Fibroblast of lung (primary cell): ENCODE measurements at regions not wholly inside any gene's neighbourhood (a gene's known extent, or its start where the extent isn't known, plus 50 kb on each side); places are given as distances from the start of the nearest gene placed in this dataset.

ENCODE experiments used
- EZH2 ChIP-seq: IDR thresholded peaks from 2 replicates; pipeline ENCODE4 v1.5.1; 2012; ENCODE audit warnings: low read length, control low read depth, mild to moderate bottlenecking; ENCODE audit errors: missing control alignments
- TF ChIP-seq, protein P1 (sequence below), 2 donors: IDR thresholded peaks in 1 of 2; conservative IDR thresholded peaks in 1 of 2; 1 replicate in 1 of 2; 2 replicates in 1 of 2; pipeline ENCODE4 v1.5.1; 2011 to 2012; ENCODE audit warnings: low read length in 2 of 2, control low read depth in 1 of 2, inconsistent platforms in 1 of 2, low read depth in 1 of 2, mild to moderate bottlenecking in 1 of 2

DNA sequence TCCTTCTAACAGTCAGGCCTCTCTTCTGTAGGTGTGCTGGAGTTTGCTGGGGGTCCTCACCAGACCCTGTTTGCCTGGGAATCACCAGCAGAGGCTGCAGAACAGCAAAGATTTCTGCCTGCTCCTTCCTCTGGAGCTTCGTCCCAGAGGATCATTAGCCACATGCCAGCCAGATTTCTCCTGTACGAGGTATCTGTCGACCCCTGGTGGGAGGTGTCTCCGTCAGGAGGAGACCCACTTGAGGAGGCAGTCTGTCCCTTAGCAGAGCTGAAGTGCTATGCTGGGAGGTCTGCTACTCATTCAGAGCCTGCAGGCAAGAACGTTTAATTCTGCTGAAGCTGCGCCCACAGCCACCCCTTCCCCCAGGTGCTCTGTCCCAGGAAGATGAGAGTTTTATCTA lies 611.1 kb upstream of the COBL start:
- TF ChIP-seq, protein P1, sequence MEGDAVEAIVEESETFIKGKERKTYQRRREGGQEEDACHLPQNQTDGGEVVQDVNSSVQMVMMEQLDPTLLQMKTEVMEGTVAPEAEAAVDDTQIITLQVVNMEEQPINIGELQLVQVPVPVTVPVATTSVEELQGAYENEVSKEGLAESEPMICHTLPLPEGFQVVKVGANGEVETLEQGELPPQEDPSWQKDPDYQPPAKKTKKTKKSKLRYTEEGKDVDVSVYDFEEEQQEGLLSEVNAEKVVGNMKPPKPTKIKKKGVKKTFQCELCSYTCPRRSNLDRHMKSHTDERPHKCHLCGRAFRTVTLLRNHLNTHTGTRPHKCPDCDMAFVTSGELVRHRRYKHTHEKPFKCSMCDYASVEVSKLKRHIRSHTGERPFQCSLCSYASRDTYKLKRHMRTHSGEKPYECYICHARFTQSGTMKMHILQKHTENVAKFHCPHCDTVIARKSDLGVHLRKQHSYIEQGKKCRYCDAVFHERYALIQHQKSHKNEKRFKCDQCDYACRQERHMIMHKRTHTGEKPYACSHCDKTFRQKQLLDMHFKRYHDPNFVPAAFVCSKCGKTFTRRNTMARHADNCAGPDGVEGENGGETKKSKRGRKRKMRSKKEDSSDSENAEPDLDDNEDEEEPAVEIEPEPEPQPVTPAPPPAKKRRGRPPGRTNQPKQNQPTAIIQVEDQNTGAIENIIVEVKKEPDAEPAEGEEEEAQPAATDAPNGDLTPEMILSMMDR (conservative IDR thresholded peaks at IDR 0.05 in 1 of 2, IDR thresholded peaks at IDR 0.05 in 1 of 2; ENCODE audit: low read depth in 1 of 2, low read length in 2 of 2): no peak
- no peak for TF ChIP-seq EZH2
